ENCODE measurements at regions not wholly inside any gene's neighbourhood (a gene's known extent, or its start where the extent isn't known, plus 50 kb on each side); places are given as distances from the start of the nearest gene placed in this dataset.

- TF ChIP-seq CTCF (IDR thresholded peaks at IDR 0.05; ENCODE audit: low read depth, low read length), result no peak
- H3K4me3 ChIP-seq (ENCODE audit: low read depth, low read length), result no peak overlapping the region
- no peak for DNase-seq (ENCODE audit: low read depth, low spot score)
- in situ Hi-C loops (cut with HindIII; ENCODE audit: low sequenced_read_pairs), result no loop called here
These were observed 206.7 kb upstream of the POU3F1 start for GRCh38 chr1:38253314-38253713.

GRCh38 chr1:38250356-38250755, 203.8 kb upstream of the POU3F1 start:
- in situ Hi-C loops (cut with HindIII; ENCODE audit: low sequenced_read_pairs), result no loop called here
- no peak for TF ChIP-seq CTCF (IDR thresholded peaks at IDR 0.05; ENCODE audit: low read depth, low read length)
- H3K4me3 ChIP-seq (ENCODE audit: low read depth, low read length), result no peak overlapping the region
- DNase-seq (ENCODE audit: low read depth, low spot score), result no peak

GRCh38 chr1:38249001-38249400, 202.4 kb upstream of the POU3F1 start:
- DNase-seq (ENCODE audit: low read depth, low spot score), result no peak
- in situ Hi-C loops (cut with HindIII; ENCODE audit: low sequenced_read_pairs), result no loop called here
- H3K4me3 ChIP-seq (ENCODE audit: low read depth, low read length), result no peak overlapping the region
- no peak for TF ChIP-seq CTCF (IDR thresholded peaks at IDR 0.05; ENCODE audit: low read depth, low read length)

- H3K4me3 ChIP-seq (ENCODE audit: low read depth, low read length), result no peak overlapping the region
- TF ChIP-seq CTCF (IDR thresholded peaks at IDR 0.05; ENCODE audit: low read depth, low read length), result no peak
- peak; percentile 22 for DNase-seq (ENCODE audit: low read depth, low spot score)
- in situ Hi-C loops (cut with HindIII; ENCODE audit: low sequenced_read_pairs), result no loop called here
These were observed 200.7 kb upstream of the POU3F1 start for GRCh38 chr1:38246955-38247952.

- no peak for DNase-seq (ENCODE audit: low read depth, low spot score)
- in situ Hi-C loops (cut with HindIII; ENCODE audit: low sequenced_read_pairs), result no loop called here
- TF ChIP-seq CTCF (IDR thresholded peaks at IDR 0.05; ENCODE audit: low read depth, low read length), result no peak
- no peak overlapping the region for H3K4me3 ChIP-seq (ENCODE audit: low read depth, low read length)
These were observed 197.7 kb upstream of the POU3F1 start for GRCh38 chr1:38244218-38244845.

GRCh38 chr1:38243106-38243505, 196.5 kb upstream of the POU3F1 start:
- no peak overlapping the region for H3K4me3 ChIP-seq (ENCODE audit: low read depth, low read length)
- in situ Hi-C loops (cut with HindIII; ENCODE audit: low sequenced_read_pairs), result no loop called here
- DNase-seq (ENCODE audit: low read depth, low spot score), result no peak
- TF ChIP-seq CTCF (IDR thresholded peaks at IDR 0.05; ENCODE audit: low read depth, low read length), result no peak

Data from astrocyte of the spinal cord (primary cell).